Small intestine (tissue), 7 donors: ENCODE measurements at regions not wholly inside any gene's neighbourhood (a gene's known extent, or its start where the extent isn't known, plus 50 kb on each side); places are given as distances from the start of the nearest gene placed in this dataset.
"Not testable (repeated sequence)": the region's sequence is repeated elsewhere in the genome, so short reads cannot be mapped to it uniquely, and the experiment has no call there.

Source experiments
- DNase-seq, 2 donors: peaks; one replicate each; pipeline versions ENCODE4 v3.0.0 to v3.0.0-alpha.2; 2013
- FAIRE-seq: peaks from 2 replicates; lab custom pipeline; 2012; peaks lifted over from hg19 to GRCh38; lab: Jason Lieb, UNC
- H3K27ac ChIP-seq, 3 donors: one replicate each; pipeline ENCODE4 v1.5.1; 2013; ENCODE audit warnings: low read length in 2 of 3, mild to moderate bottlenecking in 2 of 3, control low read depth in 1 of 3, inconsistent platforms in 1 of 3, low read depth in 1 of 3, moderate library complexity in 1 of 3
- H3K27me3 ChIP-seq, 3 donors: one replicate each; pipeline ENCODE4 v1.6.1; 2013; ENCODE audit warnings: low read length in 3 of 3, inconsistent platforms in 1 of 3; ENCODE audit not compliant: control insufficient read depth in 3 of 3, insufficient read depth in 3 of 3
- H3K36me3 ChIP-seq, 3 donors: one replicate each; pipeline ENCODE4 v1.6.1; 2013; ENCODE audit warnings: low read length in 3 of 3, inconsistent platforms in 1 of 3, low read depth in 1 of 3, mild to moderate bottlenecking in 1 of 3, moderate library complexity in 1 of 3; ENCODE audit not compliant: control insufficient read depth in 3 of 3, insufficient read depth in 2 of 3
- H3K4me1 ChIP-seq, 3 donors: one replicate each; pipeline ENCODE4 v1.6.1; 2013; ENCODE audit warnings: low read length in 2 of 3, inconsistent platforms in 1 of 3, low read depth in 1 of 3, mild to moderate bottlenecking in 1 of 3, moderate library complexity in 1 of 3; ENCODE audit not compliant: control insufficient read depth in 3 of 3, insufficient read depth in 2 of 3
- H3K4me3 ChIP-seq, 3 donors: one replicate each; pipeline ENCODE4 v1.5.1; 2013; ENCODE audit warnings: low read length in 3 of 3, control low read depth in 1 of 3, inconsistent platforms in 1 of 3, low read depth in 1 of 3, mild to moderate bottlenecking in 1 of 3, moderate library complexity in 1 of 3
- H3K9me3 ChIP-seq, 2 donors: one replicate each; pipeline ENCODE4 v1.6.1; 2013; ENCODE audit warnings: low read depth in 1 of 2, low read length in 1 of 2; ENCODE audit not compliant: control insufficient read depth in 2 of 2, insufficient read depth in 1 of 2
- WGBS, 3 donors: extraction: QIAGEN DNeasy Blood & Tissue Kit; methylation state at CpG; one replicate each; pipeline ENCODE4 v1.1.7; 2013; 5-methylcytosine and 5-hydroxymethylcytosine counted together
- donor health status: healthy with polysubstance abuse.
- donor health status: control.
- donor health status: control.
- donor health status: Bipolar disorder and iron deficiency.
- donor health status: healthy.

GRCh38 chr5:68110264-68110663, 105.3 kb upstream of the PIK3R1 start:
- DNase-seq: no peak
- H3K9me3 ChIP-seq: no peaks in the 10 kb centered on the region
- H3K27ac ChIP-seq: no peak overlapping the region
- WGBS, 3 donors: 14 to 51% (median 42%) methylated on average over 1 of the region's 1 CpG
- H3K4me1 ChIP-seq: no peaks in the 10 kb centered on the region
- H3K27me3 ChIP-seq: no peaks in the 10 kb centered on the region
- H3K4me3 ChIP-seq: no peak overlapping the region
- no peak for FAIRE-seq
- H3K36me3 ChIP-seq: no peaks in the 10 kb centered on the region

GRCh38 chr5:68104217-68104616, 111.3 kb upstream of the PIK3R1 start:
- FAIRE-seq, H3K9me3 ChIP-seq, DNase-seq, H3K27me3 ChIP-seq, H3K4me1 ChIP-seq, H3K36me3 ChIP-seq, H3K27ac ChIP-seq, H3K4me3 ChIP-seq: not testable (repeated sequence)
- WGBS, 3 donors: 87 to 96% (median 92%) methylated on average over 1 to 2 of the region's 2 CpGs

- FAIRE-seq, H3K9me3 ChIP-seq, H3K4me1 ChIP-seq, H3K27ac ChIP-seq, H3K36me3 ChIP-seq, H3K27me3 ChIP-seq, DNase-seq, H3K4me3 ChIP-seq: not testable (repeated sequence)
- 94 to 96% (median 94%) methylated on average over 4 of the region's 4 CpGs for whole genome bisulfite sequencing, 3 donors
These were observed 112.3 kb upstream of the PIK3R1 start for GRCh38 chr5:68103297-68103696.

- Histone ChIP-seq H3K36me3 (no peaks in the 10 kb centered on the region), H3K4me1 (no peaks in the 10 kb centered on the region), H3K27ac (no peak overlapping the region), H3K4me3 (no peak overlapping the region), H3K27me3 (no peaks in the 10 kb centered on the region), H3K9me3 (peaks cover 0 to 12% of the 10 kb centered on the region in 2 donors)
- WGBS, 3 donors: 90 to 91% (median 91%) methylated on average over 5 of the region's 5 CpGs
- DNase-seq: no peak
- no peak for FAIRE-seq
These were observed 116.2 kb upstream of the PIK3R1 start for GRCh38 chr5:68099327-68099726.

GRCh38 chr5:68093455-68094159, 121.9 kb upstream of the PIK3R1 start:
- 87 to 91% (median 91%) methylated on average over 3 of the region's 3 CpGs for WGBS, 3 donors
- H3K36me3 ChIP-seq: no peaks in the 10 kb centered on the region
- no peak for DNase-seq
- no peaks in the 10 kb centered on the region for H3K4me1 ChIP-seq
- peaks cover 0 to 13% of the 10 kb centered on the region in 2 donors for H3K9me3 ChIP-seq
- no peaks in the 10 kb centered on the region for H3K27me3 ChIP-seq
- FAIRE-seq: no peak
- no peak overlapping the region for H3K4me3 ChIP-seq
- H3K27ac ChIP-seq: no peak overlapping the region

GRCh38 chr5:68088302-68088701, 127.3 kb upstream of the PIK3R1 start:
- 91 to 96% (median 95%) methylated on average over 3 of the region's 3 CpGs for WGBS, 3 donors
- H3K4me3 ChIP-seq: no peak overlapping the region
- no peak for FAIRE-seq

GRCh38 chr5:68087866-68088265, 127.7 kb upstream of the PIK3R1 start:
- Histone ChIP-seq H3K4me3 (no peak overlapping the region), H3K27ac (no peak overlapping the region), H3K27me3 (no peaks in the 10 kb centered on the region), H3K9me3 (peaks cover 0 to 5% of the 10 kb centered on the region in 2 donors), H3K36me3 (no peaks in the 10 kb centered on the region), H3K4me1 (no peaks in the 10 kb centered on the region)
- no peak for DNase-seq
- no peak for FAIRE-seq
- 20 to 45% (median 34%) methylated on average over 3 of the region's 3 CpGs for WGBS, 3 donors

More at GRCh38 chr5:68088302-68088701, 127.3 kb upstream of the PIK3R1 start:
- H3K9me3 ChIP-seq: peaks cover 0 to 5% of the 10 kb centered on the region in 2 donors
- no peak overlapping the region for H3K27ac ChIP-seq
- no peaks in the 10 kb centered on the region for H3K36me3 ChIP-seq
- H3K27me3 ChIP-seq: no peaks in the 10 kb centered on the region
- no peak for DNase-seq
- no peaks in the 10 kb centered on the region for H3K4me1 ChIP-seq

GRCh38 chr5:68086857-68087256, 128.7 kb upstream of the PIK3R1 start:
- H3K27ac ChIP-seq: no peak overlapping the region
- no peaks in the 10 kb centered on the region for H3K4me1 ChIP-seq
- H3K27me3 ChIP-seq: no peaks in the 10 kb centered on the region
- FAIRE-seq (no peak), DNase-seq (peak in 1 of 2 donors; percentile 34)
- 61 to 83% (median 80%) methylated on average over 7 of the region's 7 CpGs for WGBS, 3 donors
- H3K36me3 ChIP-seq: no peaks in the 10 kb centered on the region
- H3K9me3 ChIP-seq: peaks cover 0 to 5% of the 10 kb centered on the region in 2 donors
- no peak overlapping the region for H3K4me3 ChIP-seq

- no peak for DNase-seq
- 76 to 93% (median 90%) methylated on average over 7 of the region's 7 CpGs for WGBS, 3 donors
- no peak for FAIRE-seq
- Histone ChIP-seq H3K36me3 (no peaks in the 10 kb centered on the region), H3K4me1 (no peaks in the 10 kb centered on the region), H3K27ac (no peak overlapping the region), H3K4me3 (no peak overlapping the region), H3K9me3 (peaks cover 0 to 5% of the 10 kb centered on the region in 2 donors), H3K27me3 (no peaks in the 10 kb centered on the region)
These were observed 129.1 kb upstream of the PIK3R1 start for GRCh38 chr5:68086439-68086838.
